IMR-90 (cell line): ENCODE measurements at regions not wholly inside any gene's neighbourhood (a gene's known extent, or its start where the extent isn't known, plus 50 kb on each side); places are given as distances from the start of the nearest gene placed in this dataset.

Experiments
- ATAC-seq: fragments of 200-7000 bp; cut with Tn5 transposase; 2 replicates; pipeline ENCODE4 v1.9.1; 2020; ENCODE audit warnings: low read depth, mild to moderate bottlenecking, moderate library complexity
- BruUV-seq: library from RNA; stranded (reverse); fragments of 400-500 nt; replicated peaks from 2 replicates; lab custom pipeline; 2021; lab: Mats Ljungman, UMichigan
- CTCF ChIA-PET: fragments of 300-600 bp; formaldehyde crosslinking; extraction: SDS; loops from one replicate; lab custom pipeline; 2021; ENCODE audit warnings: antibody characterized with exemption; lab: Yijun Ruan, JAX
- POLR2A ChIA-PET: fragments of 300-600 bp; sonication (Branson Sonifier 250); formaldehyde crosslinking; loops from one replicate; lab custom pipeline; 2022; ENCODE audit warnings: antibody characterized with exemption; ENCODE audit not compliant: unreplicated experiment; lab: Charles Lee
- DNase-seq: peaks from one replicate; pipeline ENCODE4 v3.0.0; 2013
- H2AFZ ChIP-seq: replicated peaks from 2 replicates; pipeline ENCODE3; 2013; ENCODE audit warnings: low read length, mild to moderate bottlenecking; ENCODE audit not compliant: poor library complexity
- H2AK5ac ChIP-seq: 2 replicates; pipeline ENCODE4 v1.6.1; 2013; ENCODE audit warnings: low read depth, low read length, inconsistent platforms
- H2AK9ac ChIP-seq: replicated peaks from 2 replicates; pipeline ENCODE3; 2013; ENCODE audit warnings: mild to moderate bottlenecking, low read depth, low read length, moderate library complexity; ENCODE audit not compliant: poor library complexity
- H2BK120ac ChIP-seq: 2 replicates; pipeline ENCODE4 v1.6.1; 2013; ENCODE audit warnings: low read depth, low read length, inconsistent platforms
- H2BK15ac ChIP-seq: 3 replicates; pipeline ENCODE4 v1.6.1; 2013; ENCODE audit warnings: low read depth, low read length, inconsistent platforms
- H2BK20ac ChIP-seq: 2 replicates; pipeline ENCODE4 v1.6.1; 2013; ENCODE audit warnings: low read depth, mild to moderate bottlenecking, inconsistent platforms, low read length, moderate library complexity
- H2BK5ac ChIP-seq: 2 replicates; pipeline ENCODE4 v1.6.1; 2013; ENCODE audit warnings: mild to moderate bottlenecking, low read depth, low read length, inconsistent platforms; ENCODE audit not compliant: poor library complexity, severe bottlenecking
- H3K14ac ChIP-seq: replicated peaks from 2 replicates; pipeline ENCODE4 v1.6.1; 2013; ENCODE audit warnings: low read depth, low read length, inconsistent platforms
- H3K18ac ChIP-seq: 2 replicates; pipeline ENCODE4 v1.6.1; 2013; ENCODE audit warnings: low read depth, low read length, control low read depth
- H3K23ac ChIP-seq: 2 replicates; pipeline ENCODE4 v1.6.1; 2013; ENCODE audit warnings: low read depth, low read length, inconsistent platforms
- H3K27ac ChIP-seq: 2 replicates; pipeline ENCODE4 v1.5.1; 2013; ENCODE audit warnings: mild to moderate bottlenecking, control low read depth, low read length; ENCODE audit not compliant: insufficient read depth
- H3K27me3 ChIP-seq: 2 replicates; pipeline ENCODE4 v1.6.1; 2013; ENCODE audit warnings: low read length; ENCODE audit not compliant: control insufficient read depth, insufficient read depth
- H3K36me3 ChIP-seq: 2 replicates; pipeline ENCODE4 v1.6.1; 2013; ENCODE audit warnings: low read length, mixed read lengths; ENCODE audit not compliant: control insufficient read depth, insufficient read depth
- H3K4ac ChIP-seq: 2 replicates; pipeline ENCODE4 v1.6.1; 2013; ENCODE audit warnings: low read depth, low read length, inconsistent platforms
- H3K4me1 ChIP-seq: 2 replicates; pipeline ENCODE4 v1.6.1; 2013; ENCODE audit warnings: low read length, mixed read lengths; ENCODE audit not compliant: control insufficient read depth, insufficient read depth
- H3K4me2 ChIP-seq: 2 replicates; pipeline ENCODE4 v1.6.1; 2013; ENCODE audit warnings: low read depth, mild to moderate bottlenecking, control low read depth, low read length, moderate library complexity
- H3K4me3 ChIP-seq: 2 replicates; pipeline ENCODE4 v1.5.1; 2013; ENCODE audit warnings: low read depth, mild to moderate bottlenecking, control low read depth, low read length, moderate library complexity; ENCODE audit not compliant: insufficient read depth
- H3K56ac ChIP-seq: 2 replicates; pipeline ENCODE4 v1.6.1; 2013; ENCODE audit warnings: low read length, inconsistent platforms; ENCODE audit not compliant: insufficient read depth; ENCODE audit errors: extremely low read depth
- H3K79me1 ChIP-seq, 2 experiments: 2 replicates each; pipeline ENCODE4 v1.6.1; 2013; ENCODE audit warnings: low read length in 2 of 2, inconsistent platforms in 1 of 2, low read depth in 1 of 2
- H3K9ac ChIP-seq: 2 replicates; pipeline ENCODE4 v1.6.1; 2013; ENCODE audit warnings: low read depth, low read length, control low read depth
- H3K9me1 ChIP-seq: 2 replicates; pipeline ENCODE4 v1.6.1; 2013; ENCODE audit warnings: low read length, inconsistent platforms; ENCODE audit not compliant: insufficient read depth
- H3K9me3 ChIP-seq: 2 replicates; pipeline ENCODE4 v1.6.1; 2013; ENCODE audit warnings: low read length; ENCODE audit not compliant: control insufficient read depth, insufficient read depth
- H4K20me1 ChIP-seq: 2 replicates; pipeline ENCODE4 v1.6.1; 2013; ENCODE audit warnings: low read length, inconsistent platforms; ENCODE audit not compliant: insufficient read depth
- H4K5ac ChIP-seq: 2 replicates; pipeline ENCODE4 v1.6.1; 2013; ENCODE audit warnings: mild to moderate bottlenecking, low read depth, low read length, control low read depth
- H4K8ac ChIP-seq, 2 experiments: 2 replicates each; pipeline ENCODE4 v1.6.1; 2013; ENCODE audit warnings: low read depth in 2 of 2, low read length in 2 of 2, control low read depth in 1 of 2, inconsistent platforms in 1 of 2
- H4K91ac ChIP-seq: 2 replicates; pipeline ENCODE4 v1.6.1; 2013; ENCODE audit warnings: low read depth, low read length, inconsistent platforms; ENCODE audit not compliant: insufficient read depth
- BHLHE40 ChIP-seq: fragments of 150-350 bp; IDR thresholded peaks from 2 replicates; pipeline ENCODE4 v1.6.1; 2016; ENCODE audit warnings: mild to moderate bottlenecking, low read depth, low read length
- CHD1 ChIP-seq: IDR thresholded peaks from 2 replicates; pipeline ENCODE4 v1.6.1; 2012; ENCODE audit warnings: low read depth, low read length, improper control_type of control experiment
- CTCF ChIP-seq: conservative IDR thresholded peaks from 2 replicates; pipeline ENCODE4 v1.5.1; 2012; ENCODE audit warnings: mild to moderate bottlenecking, low read depth, low read length, improper control_type of control experiment
- FOS ChIP-seq: fragments of 150-350 bp; IDR thresholded peaks from 2 replicates; pipeline ENCODE4 v1.6.1; 2016; ENCODE audit warnings: low read depth, low read length
- MAFK ChIP-seq: IDR thresholded peaks from 2 replicates; pipeline ENCODE4 v1.6.1; 2012; ENCODE audit warnings: low read depth, low read length, improper control_type of control experiment
- MAZ ChIP-seq: IDR thresholded peaks from 2 replicates; pipeline ENCODE4 v1.6.1; 2012; ENCODE audit warnings: low read depth, mild to moderate bottlenecking, low read length, improper control_type of control experiment, moderate library complexity, borderline replicate concordance
- MXI1 ChIP-seq: IDR thresholded peaks from 2 replicates; pipeline ENCODE4 v1.6.1; 2012; ENCODE audit warnings: low read depth, mild to moderate bottlenecking, low read length, moderate library complexity, borderline replicate concordance
- NFE2L2 ChIP-seq: fragments of 150-350 bp; IDR thresholded peaks from 2 replicates; pipeline ENCODE4 v1.6.1; 2016; ENCODE audit warnings: low read depth, mild to moderate bottlenecking, low read length
- POLR2A ChIP-seq: IDR thresholded peaks from 2 replicates; pipeline ENCODE4 v1.6.1; 2012; ENCODE audit warnings: mild to moderate bottlenecking, low read depth, low read length
- RCOR1 ChIP-seq: IDR thresholded peaks from 2 replicates; pipeline ENCODE4 v1.6.1; 2012; ENCODE audit warnings: mild to moderate bottlenecking, low read length, improper control_type of control experiment; ENCODE audit not compliant: insufficient replicate concordance
- RFX5 ChIP-seq: IDR thresholded peaks from 2 replicates; pipeline ENCODE4 v1.8.0; 2012; ENCODE audit warnings: low read depth, mild to moderate bottlenecking, low read length, moderate library complexity
- USF2 ChIP-seq: fragments of 150-350 bp; IDR thresholded peaks from 2 replicates; pipeline ENCODE4 v1.6.1; 2017; ENCODE audit warnings: mild to moderate bottlenecking, antibody characterized with exemption, low read length, low read depth
- WGBS, 2 experiments: methylation state at CpG; one replicate each; pipeline versions ENCODE4 v1.1.5 to v1.1.7; 2013; ENCODE audit warnings: missing lambda C conversion rate in 2 of 2; ENCODE audit not compliant: insufficient read length in 1 of 2; ENCODE audit errors: extremely low coverage in 2 of 2; 5-methylcytosine and 5-hydroxymethylcytosine counted together
- dilution Hi-C: fragments of 300-500 bp; cut with HindIII; formaldehyde crosslinking; loops from one replicate; pipeline ENCODE4 v1.14.3; 2018; ENCODE audit warnings: low sequenced_read_pairs; ENCODE audit not compliant: unreplicated experiment
- in situ Hi-C: fragments of 300-500 bp; cut with MboI; formaldehyde crosslinking; loops from 3 replicates; pipeline ENCODE4 v1.14.3; 2019; ENCODE audit warnings: low sequenced_read_pairs, inconsistent platforms, mixed read lengths
- intact Hi-C: fragments of 100-400 bp; cut with micrococcal nuclease; formaldehyde crosslinking; loops from 2 replicates; pipeline ENCODE4 v1.10.0; 2022

GRCh38 chr6:84458271-84458670 lies 230.8 kb upstream of the CEP162 start:
- no peaks in the 10 kb centered on the region; the same call in 1 of the 2 replicates for H3K27me3 ChIP-seq
- no peak overlapping the region for H4K8ac ChIP-seq
- H3K9me1 ChIP-seq = no peaks in the 10 kb centered on the region
- H3K36me3 ChIP-seq = no peaks in the 10 kb centered on the region
- H2BK120ac ChIP-seq = no peak overlapping the region
- H3K79me1 ChIP-seq = no peaks in the 10 kb centered on the region
- no peak for TF ChIP-seq CHD1
- no peak for TF ChIP-seq USF2
- TF ChIP-seq BHLHE40 = no peak
- no peak for TF ChIP-seq MAZ
- TF ChIP-seq MXI1 = no peak
- no peak for TF ChIP-seq RCOR1
- no peak for TF ChIP-seq POLR2A
- TF ChIP-seq RFX5 = no peak
- TF ChIP-seq NFE2L2 = no peak
- TF ChIP-seq FOS = no peak
- TF ChIP-seq CTCF = no peak
- TF ChIP-seq MAFK = no peak
- no peak overlapping the region for H3K27ac ChIP-seq
- no peak overlapping the region for H3K56ac ChIP-seq
- WGBS, 2 experiments = no CpG with 5 or more reads among the region's 3 CpGs
- no peaks in the 10 kb centered on the region for H3K4me1 ChIP-seq
- no peak overlapping the region for H3K23ac ChIP-seq
- ATAC-seq = no peak
- dilution Hi-C loops (no loop called here), intact Hi-C loops (no loop called here), in situ Hi-C loops (no loop called here)
- H2BK20ac ChIP-seq = no peak overlapping the region
- no peak overlapping the region for H2AFZ ChIP-seq
- no peak overlapping the region for H3K4ac ChIP-seq
- no peak overlapping the region for H4K91ac ChIP-seq
- H4K5ac ChIP-seq = no peak overlapping the region
- H3K4me3 ChIP-seq = no peak overlapping the region
- H3K14ac ChIP-seq = no peak overlapping the region
- no peak overlapping the region for H3K4me2 ChIP-seq
- POLR2A ChIA-PET = no interaction called here
- DNase-seq = no peak
- no peak overlapping the region for H3K18ac ChIP-seq
- no TSS peak for BruUV-seq
- H4K20me1 ChIP-seq = no peaks in the 10 kb centered on the region
- H3K9me3 ChIP-seq = no peaks in the 10 kb centered on the region
- no peak overlapping the region for H2AK5ac ChIP-seq
- H2BK5ac ChIP-seq = no peak overlapping the region
- no peak overlapping the region for H2AK9ac ChIP-seq
- H3K9ac ChIP-seq = no peak overlapping the region
- H2BK15ac ChIP-seq = no peak overlapping the region
- CTCF ChIA-PET = no interaction called here
